H9 (cell line): ENCODE measurements at regions not wholly inside any gene's neighbourhood (a gene's known extent, or its start where the extent isn't known, plus 50 kb on each side); places are given as distances from the start of the nearest gene placed in this dataset.

ENCODE experiments used
- DNase-seq: peaks from one replicate; pipeline ENCODE4 v3.0.0-alpha.2; 2017
- H2AFZ ChIP-seq: one replicate; pipeline ENCODE4 v1.6.1; 2013; ENCODE audit warnings: mild to moderate bottlenecking, low read length, control low read depth, moderate library complexity
- H2AK5ac ChIP-seq: 2 replicates; pipeline ENCODE4 v1.6.1; 2013; ENCODE audit warnings: low read length, control low read depth, mixed read lengths; ENCODE audit not compliant: insufficient read length
- H2BK120ac ChIP-seq: one replicate; pipeline ENCODE4 v1.6.1; 2013; ENCODE audit warnings: low read depth, mild to moderate bottlenecking, low read length, control low read depth, inconsistent platforms; ENCODE audit not compliant: poor library complexity, severe bottlenecking
- H2BK12ac ChIP-seq: 2 replicates; pipeline ENCODE4 v1.6.1; 2013; ENCODE audit warnings: low read length, control low read depth, mixed read lengths, low read depth; ENCODE audit not compliant: insufficient read length
- H2BK15ac ChIP-seq: 2 replicates; pipeline ENCODE4 v1.6.1; 2013; ENCODE audit warnings: low read depth, low read length, control low read depth
- H2BK20ac ChIP-seq: one replicate; pipeline ENCODE4 v1.6.1; 2013; ENCODE audit warnings: low read depth, mild to moderate bottlenecking, low read length, control low read depth, inconsistent platforms; ENCODE audit not compliant: poor library complexity, severe bottlenecking
- H2BK5ac ChIP-seq: 2 replicates; pipeline ENCODE4 v1.6.1; 2013; ENCODE audit warnings: low read length, control low read depth, mixed read lengths; ENCODE audit not compliant: insufficient read length
- H3K14ac ChIP-seq: 2 replicates; pipeline ENCODE4 v1.6.1; 2013; ENCODE audit warnings: low read length, control low read depth; ENCODE audit not compliant: insufficient read depth
- H3K18ac ChIP-seq: 2 replicates; pipeline ENCODE4 v1.6.1; 2013; ENCODE audit warnings: low read depth, mild to moderate bottlenecking, mixed read lengths, low read length, control low read depth; ENCODE audit not compliant: insufficient read length
- H3K23ac ChIP-seq: 2 replicates; pipeline ENCODE4 v1.6.1; 2013; ENCODE audit warnings: low read length, control low read depth, mixed read lengths, low read depth; ENCODE audit not compliant: insufficient read length
- H3K23me2 ChIP-seq: 2 replicates; pipeline ENCODE4 v1.6.1; 2013; ENCODE audit warnings: low read depth, mild to moderate bottlenecking, mixed read lengths, low read length, control low read depth; ENCODE audit not compliant: insufficient read length, poor library complexity, severe bottlenecking
- H3K27ac ChIP-seq: 2 replicates; pipeline ENCODE4 v1.5.1; 2013; ENCODE audit warnings: low read length, control low read depth, mixed read lengths, low read depth; ENCODE audit not compliant: insufficient read length
- H3K27me3 ChIP-seq: 2 replicates; pipeline ENCODE4 v1.6.1; 2013; ENCODE audit warnings: low read length, control low read depth, inconsistent platforms; ENCODE audit not compliant: insufficient read depth
- H3K4ac ChIP-seq: 2 replicates; pipeline ENCODE4 v1.6.1; 2013; ENCODE audit warnings: low read depth, mild to moderate bottlenecking, control low read depth, inconsistent platforms, low read length, moderate library complexity
- H3K4me1 ChIP-seq: 2 replicates; pipeline ENCODE4 v1.6.1; 2013; ENCODE audit warnings: low read length, control low read depth, inconsistent platforms; ENCODE audit not compliant: insufficient read depth
- H3K4me2 ChIP-seq: 2 replicates; pipeline ENCODE4 v1.6.1; 2013; ENCODE audit warnings: low read length, control low read depth, mixed read lengths; ENCODE audit not compliant: insufficient read length, insufficient read depth
- H3K56ac ChIP-seq: 2 replicates; pipeline ENCODE4 v1.6.1; 2013; ENCODE audit warnings: low read depth, mild to moderate bottlenecking, mixed read lengths, low read length, control low read depth; ENCODE audit not compliant: insufficient read length
- H3K79me1 ChIP-seq: 2 replicates; pipeline ENCODE4 v1.6.1; 2013; ENCODE audit warnings: low read depth, mild to moderate bottlenecking, moderate library complexity, low read length, control low read depth, inconsistent platforms; ENCODE audit not compliant: insufficient read depth, poor library complexity, severe bottlenecking
- H3K79me2 ChIP-seq: 2 replicates; pipeline ENCODE4 v1.6.1; 2013; ENCODE audit warnings: low read length, control low read depth, inconsistent platforms; ENCODE audit not compliant: insufficient read depth
- H3K9ac ChIP-seq: 2 replicates; pipeline ENCODE4 v1.6.1; 2013; ENCODE audit warnings: low read length, control low read depth, mixed read lengths; ENCODE audit not compliant: insufficient read length; ENCODE audit errors: extremely low read depth
- H3K9me3 ChIP-seq: one replicate; pipeline ENCODE4 v1.6.1; 2013; ENCODE audit warnings: low read depth, low read length, inconsistent platforms; ENCODE audit not compliant: control insufficient read depth
- H3T11ph ChIP-seq: one replicate; pipeline ENCODE4 v1.6.1; 2013; ENCODE audit warnings: mild to moderate bottlenecking, low read length, control low read depth, inconsistent platforms
- H4K20me1 ChIP-seq: one replicate; pipeline ENCODE4 v1.6.1; 2013; ENCODE audit not compliant: control insufficient read depth, insufficient read length, insufficient read depth
- H4K5ac ChIP-seq: 2 replicates; pipeline ENCODE4 v1.6.1; 2013; ENCODE audit warnings: low read depth, mild to moderate bottlenecking, mixed read lengths, low read length, control low read depth; ENCODE audit not compliant: insufficient read length
- H4K8ac ChIP-seq: replicated peaks from 2 replicates; pipeline ENCODE4 v1.6.1; 2013; ENCODE audit warnings: low read length, control low read depth, mixed read lengths, low read depth; ENCODE audit not compliant: insufficient read length
- H4K91ac ChIP-seq: 2 replicates; pipeline ENCODE4 v1.6.1; 2013; ENCODE audit warnings: low read depth, mild to moderate bottlenecking, moderate library complexity, mixed read lengths, low read length, control low read depth; ENCODE audit not compliant: insufficient read length
- H3K27ac Mint-ChIP-seq, 3 experiments: 2 replicates in 2 of 3; 3 replicates in 1 of 3; pipeline ENCODE4 v1.8.0; 2020 to 2021; ENCODE audit warnings: mixed read lengths in 3 of 3, mild to moderate bottlenecking in 1 of 3, moderate library complexity in 1 of 3
- H3K27me3 Mint-ChIP-seq: 2 replicates; pipeline ENCODE4 v1.8.0; 2021; ENCODE audit warnings: low read depth, mild to moderate bottlenecking, moderate library complexity, mixed read lengths
- H3K36me3 Mint-ChIP-seq, 3 experiments: 2 replicates in 2 of 3; 3 replicates in 1 of 3; pipeline ENCODE4 v1.8.0; 2020 to 2021; ENCODE audit warnings: low read depth in 3 of 3, mixed read lengths in 3 of 3; ENCODE audit not compliant: insufficient read depth in 1 of 3
- H3K4me1 Mint-ChIP-seq, 2 experiments: 2 replicates each; pipeline ENCODE4 v1.8.0; 2020; ENCODE audit warnings: mixed read lengths in 2 of 2
- H3K4me3 Mint-ChIP-seq, 2 experiments: 2 replicates in 1 of 2; 3 replicates in 1 of 2; pipeline ENCODE4 v1.8.0; 2020 to 2021; ENCODE audit warnings: mild to moderate bottlenecking in 2 of 2, mixed read lengths in 2 of 2, moderate library complexity in 1 of 2
- H3K9me3 Mint-ChIP-seq, 2 experiments: 2 replicates in 1 of 2; 3 replicates in 1 of 2; pipeline ENCODE4 v1.8.0; 2020; ENCODE audit warnings: mild to moderate bottlenecking in 2 of 2, mixed read lengths in 2 of 2, moderate library complexity in 1 of 2
- WGBS: extraction: QIAGEN DNeasy Blood & Tissue Kit; methylation state at CpG from one replicate; pipeline ENCODE4 v1.1.7; 2013; ENCODE audit warnings: missing lambda C conversion rate, low lambda C conversion rate, mixed read lengths; ENCODE audit not compliant: insufficient read length; ENCODE audit errors: extremely low coverage; 5-methylcytosine and 5-hydroxymethylcytosine counted together
- TF ChIP-seq, protein P1 (sequence below): fragments of 200-600 bp; sonication (generic); conservative IDR thresholded peaks from 3 replicates; pipeline ENCODE4 v1.8.0; 2021; ENCODE audit warnings: antibody characterized with exemption, mild to moderate bottlenecking

DNA sequence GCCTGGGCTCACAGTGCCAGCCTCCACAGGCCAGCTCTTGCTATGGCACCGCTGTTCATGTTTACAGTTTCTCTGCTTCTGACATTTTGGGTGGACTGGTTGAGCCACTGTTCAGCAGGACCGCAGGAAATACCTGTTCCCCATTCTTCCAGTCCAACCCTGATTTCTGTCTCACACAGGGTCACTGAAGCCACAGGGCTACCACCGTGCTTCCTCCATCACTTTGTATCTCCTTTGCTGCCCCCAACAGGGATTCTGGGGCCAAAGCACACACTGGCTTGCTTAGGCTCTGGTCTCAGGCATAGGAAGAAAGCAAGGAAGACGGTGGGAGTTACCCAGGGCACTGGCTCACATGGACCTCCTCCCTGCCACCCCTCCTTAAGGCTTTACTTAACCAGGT lies 164.5 kb downstream of the UNC5CL start:
- no peak overlapping the region for H3K27ac Mint-ChIP-seq
- no peak overlapping the region for H3K4me3 Mint-ChIP-seq
- no peak overlapping the region for H3K18ac ChIP-seq
- H3K4ac ChIP-seq = no peak overlapping the region
- H3K36me3 Mint-ChIP-seq = peaks cover 0 to 4% (median 0%) of the 10 kb centered on the region in 3 experiments; a peak in 2 of 7 replicates
- no CpG with 5 or more reads among the region's 4 CpGs for whole genome bisulfite sequencing
- H3T11ph ChIP-seq = no peak overlapping the region
- no peak overlapping the region for H3K9ac ChIP-seq
- H3K9me3 ChIP-seq = no peaks in the 10 kb centered on the region
- H4K20me1 ChIP-seq = no peaks in the 10 kb centered on the region
- no peak overlapping the region for H3K4me2 ChIP-seq
- H2BK120ac ChIP-seq = no peak overlapping the region
- H2BK12ac ChIP-seq = no peak overlapping the region
- no peaks in the 10 kb centered on the region for H3K79me2 ChIP-seq
- H3K9me3 Mint-ChIP-seq = peaks cover 7 to 8% of the 10 kb centered on the region in 2 experiments
- no peak overlapping the region for H4K91ac ChIP-seq
- peaks cover 20% of the 10 kb centered on the region for H3K27me3 Mint-ChIP-seq
- H3K23ac ChIP-seq = no peak overlapping the region
- no peak overlapping the region for H4K5ac ChIP-seq
- H3K56ac ChIP-seq = no peak overlapping the region
- H4K8ac ChIP-seq = no peak overlapping the region
- no peak overlapping the region for H2BK20ac ChIP-seq
- DNase-seq = peak; percentile 72
- no peak overlapping the region for H2AK5ac ChIP-seq
- H3K79me1 ChIP-seq = no peaks in the 10 kb centered on the region
- no peak overlapping the region for H2BK15ac ChIP-seq
- no peak overlapping the region for H2AFZ ChIP-seq
- no peaks in the 10 kb centered on the region for H3K27me3 ChIP-seq
- no peak overlapping the region for H2BK5ac ChIP-seq
- no peak overlapping the region for H3K27ac ChIP-seq
- no peak overlapping the region for H3K14ac ChIP-seq
- TF ChIP-seq, protein P1, sequence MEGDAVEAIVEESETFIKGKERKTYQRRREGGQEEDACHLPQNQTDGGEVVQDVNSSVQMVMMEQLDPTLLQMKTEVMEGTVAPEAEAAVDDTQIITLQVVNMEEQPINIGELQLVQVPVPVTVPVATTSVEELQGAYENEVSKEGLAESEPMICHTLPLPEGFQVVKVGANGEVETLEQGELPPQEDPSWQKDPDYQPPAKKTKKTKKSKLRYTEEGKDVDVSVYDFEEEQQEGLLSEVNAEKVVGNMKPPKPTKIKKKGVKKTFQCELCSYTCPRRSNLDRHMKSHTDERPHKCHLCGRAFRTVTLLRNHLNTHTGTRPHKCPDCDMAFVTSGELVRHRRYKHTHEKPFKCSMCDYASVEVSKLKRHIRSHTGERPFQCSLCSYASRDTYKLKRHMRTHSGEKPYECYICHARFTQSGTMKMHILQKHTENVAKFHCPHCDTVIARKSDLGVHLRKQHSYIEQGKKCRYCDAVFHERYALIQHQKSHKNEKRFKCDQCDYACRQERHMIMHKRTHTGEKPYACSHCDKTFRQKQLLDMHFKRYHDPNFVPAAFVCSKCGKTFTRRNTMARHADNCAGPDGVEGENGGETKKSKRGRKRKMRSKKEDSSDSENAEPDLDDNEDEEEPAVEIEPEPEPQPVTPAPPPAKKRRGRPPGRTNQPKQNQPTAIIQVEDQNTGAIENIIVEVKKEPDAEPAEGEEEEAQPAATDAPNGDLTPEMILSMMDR = peak; percentile 56
- H3K4me1 ChIP-seq = no peaks in the 10 kb centered on the region
- H3K23me2 ChIP-seq = no peaks in the 10 kb centered on the region
- peaks cover 0 to 4% of the 10 kb centered on the region in 2 experiments; a peak in 2 of 4 replicates for H3K4me1 Mint-ChIP-seq
